Neural cell (in vitro differentiated cells): ENCODE measurements at regions not wholly inside any gene's neighbourhood (a gene's known extent, or its start where the extent isn't known, plus 50 kb on each side); places are given as distances from the start of the nearest gene placed in this dataset.

ENCODE experiments used
- EP300 ChIP-seq: fragments of 450-650 bp; conservative IDR thresholded peaks from 2 replicates; pipeline ENCODE4 v1.6.1; 2014; ENCODE audit warnings: antibody characterized with exemption, mild to moderate bottlenecking, moderate library complexity; ENCODE audit not compliant: poor library complexity, severe bottlenecking
- EZH2 ChIP-seq: fragments of 200-600, 300-800 bp; shearing (Covaris generic), sonication (generic); IDR thresholded peaks from 2 replicates; pipeline ENCODE4 v1.6.1; 2014; ENCODE audit warnings: antibody characterized with exemption, low read length, borderline replicate concordance, mild to moderate bottlenecking; ENCODE audit not compliant: insufficient read depth, poor library complexity, severe bottlenecking
- MXI1 ChIP-seq: fragments of 450-650 bp; conservative IDR thresholded peaks from 2 replicates; pipeline ENCODE4 v1.6.1; 2014; ENCODE audit warnings: antibody characterized with exemption, mild to moderate bottlenecking; ENCODE audit not compliant: poor library complexity, severe bottlenecking
- POLR2AphosphoS5 ChIP-seq: IDR thresholded peaks from 2 replicates; pipeline ENCODE4 v1.6.1; 2012
- RAD21 ChIP-seq: fragments of 450-650 bp; conservative IDR thresholded peaks from 2 replicates; pipeline ENCODE4 v1.6.1; 2014; ENCODE audit warnings: antibody characterized with exemption, mild to moderate bottlenecking, moderate library complexity
- SMC3 ChIP-seq: fragments of 450-650 bp; conservative IDR thresholded peaks from 2 replicates; pipeline ENCODE4 v1.6.1; 2014; ENCODE audit warnings: antibody characterized with exemption, mild to moderate bottlenecking, moderate library complexity; ENCODE audit not compliant: poor library complexity
- TAF1 ChIP-seq: IDR thresholded peaks from 2 replicates; pipeline ENCODE4 v1.6.1; 2012; ENCODE audit warnings: low read depth
- TF ChIP-seq, protein P1 (sequence below): fragments of 450-650 bp; IDR thresholded peaks from 2 replicates; pipeline ENCODE4 v1.5.1; 2014; ENCODE audit warnings: antibody characterized with exemption, mild to moderate bottlenecking, moderate library complexity; ENCODE audit not compliant: poor library complexity, severe bottlenecking
- TF ChIP-seq, protein P2 (sequence below): IDR thresholded peaks from 2 replicates; pipeline ENCODE4 v1.6.1; 2012; ENCODE audit warnings: borderline replicate concordance

DNA sequence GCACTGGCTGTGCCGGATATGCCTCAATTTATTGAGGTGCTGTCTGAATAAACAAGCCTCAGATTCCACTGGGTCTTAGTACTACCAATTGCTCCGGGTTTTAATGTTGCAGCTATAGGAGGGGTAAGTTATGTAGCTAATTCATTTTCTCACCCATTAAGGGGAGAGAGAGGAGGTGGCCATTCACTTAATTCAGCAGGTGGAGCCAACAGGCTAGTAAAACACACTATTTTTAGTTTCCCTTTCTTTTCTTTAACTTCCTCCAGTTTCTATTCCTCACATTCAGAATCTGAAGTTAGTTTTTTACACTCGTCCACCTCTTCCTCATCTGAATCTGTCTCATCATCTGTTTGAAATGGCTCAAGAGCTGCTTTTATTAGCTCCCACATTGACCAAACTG lies 105.6 kb upstream of the CDH10 start:
- TF ChIP-seq, protein P1, sequence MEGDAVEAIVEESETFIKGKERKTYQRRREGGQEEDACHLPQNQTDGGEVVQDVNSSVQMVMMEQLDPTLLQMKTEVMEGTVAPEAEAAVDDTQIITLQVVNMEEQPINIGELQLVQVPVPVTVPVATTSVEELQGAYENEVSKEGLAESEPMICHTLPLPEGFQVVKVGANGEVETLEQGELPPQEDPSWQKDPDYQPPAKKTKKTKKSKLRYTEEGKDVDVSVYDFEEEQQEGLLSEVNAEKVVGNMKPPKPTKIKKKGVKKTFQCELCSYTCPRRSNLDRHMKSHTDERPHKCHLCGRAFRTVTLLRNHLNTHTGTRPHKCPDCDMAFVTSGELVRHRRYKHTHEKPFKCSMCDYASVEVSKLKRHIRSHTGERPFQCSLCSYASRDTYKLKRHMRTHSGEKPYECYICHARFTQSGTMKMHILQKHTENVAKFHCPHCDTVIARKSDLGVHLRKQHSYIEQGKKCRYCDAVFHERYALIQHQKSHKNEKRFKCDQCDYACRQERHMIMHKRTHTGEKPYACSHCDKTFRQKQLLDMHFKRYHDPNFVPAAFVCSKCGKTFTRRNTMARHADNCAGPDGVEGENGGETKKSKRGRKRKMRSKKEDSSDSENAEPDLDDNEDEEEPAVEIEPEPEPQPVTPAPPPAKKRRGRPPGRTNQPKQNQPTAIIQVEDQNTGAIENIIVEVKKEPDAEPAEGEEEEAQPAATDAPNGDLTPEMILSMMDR: no peak
- TF ChIP-seq RAD21 (no peak), EZH2 (no peak), EP300 (no peak), POLR2AphosphoS5 (no peak), MXI1 (no peak), SMC3 (no peak), TAF1 (no peak)
- TF ChIP-seq, protein P2, sequence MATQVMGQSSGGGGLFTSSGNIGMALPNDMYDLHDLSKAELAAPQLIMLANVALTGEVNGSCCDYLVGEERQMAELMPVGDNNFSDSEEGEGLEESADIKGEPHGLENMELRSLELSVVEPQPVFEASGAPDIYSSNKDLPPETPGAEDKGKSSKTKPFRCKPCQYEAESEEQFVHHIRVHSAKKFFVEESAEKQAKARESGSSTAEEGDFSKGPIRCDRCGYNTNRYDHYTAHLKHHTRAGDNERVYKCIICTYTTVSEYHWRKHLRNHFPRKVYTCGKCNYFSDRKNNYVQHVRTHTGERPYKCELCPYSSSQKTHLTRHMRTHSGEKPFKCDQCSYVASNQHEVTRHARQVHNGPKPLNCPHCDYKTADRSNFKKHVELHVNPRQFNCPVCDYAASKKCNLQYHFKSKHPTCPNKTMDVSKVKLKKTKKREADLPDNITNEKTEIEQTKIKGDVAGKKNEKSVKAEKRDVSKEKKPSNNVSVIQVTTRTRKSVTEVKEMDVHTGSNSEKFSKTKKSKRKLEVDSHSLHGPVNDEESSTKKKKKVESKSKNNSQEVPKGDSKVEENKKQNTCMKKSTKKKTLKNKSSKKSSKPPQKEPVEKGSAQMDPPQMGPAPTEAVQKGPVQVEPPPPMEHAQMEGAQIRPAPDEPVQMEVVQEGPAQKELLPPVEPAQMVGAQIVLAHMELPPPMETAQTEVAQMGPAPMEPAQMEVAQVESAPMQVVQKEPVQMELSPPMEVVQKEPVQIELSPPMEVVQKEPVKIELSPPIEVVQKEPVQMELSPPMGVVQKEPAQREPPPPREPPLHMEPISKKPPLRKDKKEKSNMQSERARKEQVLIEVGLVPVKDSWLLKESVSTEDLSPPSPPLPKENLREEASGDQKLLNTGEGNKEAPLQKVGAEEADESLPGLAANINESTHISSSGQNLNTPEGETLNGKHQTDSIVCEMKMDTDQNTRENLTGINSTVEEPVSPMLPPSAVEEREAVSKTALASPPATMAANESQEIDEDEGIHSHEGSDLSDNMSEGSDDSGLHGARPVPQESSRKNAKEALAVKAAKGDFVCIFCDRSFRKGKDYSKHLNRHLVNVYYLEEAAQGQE: no peak
